ENCODE measurements at regions not wholly inside any gene's neighbourhood (a gene's known extent, or its start where the extent isn't known, plus 50 kb on each side); places are given as distances from the start of the nearest gene placed in this dataset.

GRCh38 chr20:12673352-12673751 lies 335.4 kb upstream of the SPTLC3 start:
- H3K4me2 ChIP-seq (ENCODE audit: low read length), result no peak overlapping the region
- no peak overlapping the region for H3K4me3 ChIP-seq (ENCODE audit: low read depth, low read length, poor library complexity, severe bottlenecking)

GRCh38 chr20:12677925-12678324 lies 330.8 kb upstream of the SPTLC3 start:
- Histone ChIP-seq H4K20me1 (ENCODE audit: insufficient read depth, low read length) (no peaks in the 10 kb centered on the region), H3K4me1 (ENCODE audit: insufficient read depth, low read length, severe bottlenecking) (no peaks in the 10 kb centered on the region), H3F3A (ENCODE audit: insufficient read depth, low read length) (no peaks in the 10 kb centered on the region), H3K36me3 (ENCODE audit: insufficient read depth, low read length) (no peaks in the 10 kb centered on the region), H3K79me2 (ENCODE audit: insufficient read depth, low read length) (no peaks in the 10 kb centered on the region), H3K9me2 (ENCODE audit: low read depth, low read length) (no peaks in the 10 kb centered on the region), H3K27ac (ENCODE audit: low read depth, low read length, poor library complexity, severe bottlenecking) (no peak overlapping the region), H2AFZ (ENCODE audit: low read length) (no peak overlapping the region), H3K9me3 (ENCODE audit: low read length) (no peaks in the 10 kb centered on the region), H3K4me3 (ENCODE audit: low read depth, low read length, poor library complexity, severe bottlenecking) (no peak overlapping the region), H3K9ac (ENCODE audit: low read length) (no peak overlapping the region), H3K4me2 (ENCODE audit: low read length) (no peak overlapping the region), H3K27me3 (ENCODE audit: insufficient read depth, low read length) (no peaks in the 10 kb centered on the region)
- TF ChIP-seq CTCF (IDR thresholded peaks at IDR 0.05; ENCODE audit: low read length) (no peak), EZH2 (IDR thresholded peaks at IDR 0.05; ENCODE audit: borderline replicate concordance, low read length) (no peak)

More at GRCh38 chr20:12673352-12673751, 335.4 kb upstream of the SPTLC3 start:
- H3K36me3 ChIP-seq (ENCODE audit: insufficient read depth, low read length), result no peaks in the 10 kb centered on the region
- no peaks in the 10 kb centered on the region for H3K79me2 ChIP-seq (ENCODE audit: insufficient read depth, low read length)
- H3K9me2 ChIP-seq (ENCODE audit: low read depth, low read length), result no peaks in the 10 kb centered on the region
- H3K27me3 ChIP-seq (ENCODE audit: insufficient read depth, low read length), result no peaks in the 10 kb centered on the region
- no peaks in the 10 kb centered on the region for H3K4me1 ChIP-seq (ENCODE audit: insufficient read depth, low read length, severe bottlenecking)
- H3F3A ChIP-seq (ENCODE audit: insufficient read depth, low read length), result no peaks in the 10 kb centered on the region
- no peaks in the 10 kb centered on the region for H4K20me1 ChIP-seq (ENCODE audit: insufficient read depth, low read length)
- no peak overlapping the region for H2AFZ ChIP-seq (ENCODE audit: low read length)
- no peak overlapping the region for H3K9ac ChIP-seq (ENCODE audit: low read length)
- H3K9me3 ChIP-seq (ENCODE audit: low read length), result no peaks in the 10 kb centered on the region
- H3K27ac ChIP-seq (ENCODE audit: low read depth, low read length, poor library complexity, severe bottlenecking), result no peak overlapping the region
- TF ChIP-seq EZH2 (IDR thresholded peaks at IDR 0.05; ENCODE audit: borderline replicate concordance, low read length) (no peak), CTCF (IDR thresholded peaks at IDR 0.05; ENCODE audit: low read length) (no peak)

GRCh38 chr20:12679447-12679846 lies 329.3 kb upstream of the SPTLC3 start:
- no peaks in the 10 kb centered on the region for H3K36me3 ChIP-seq (ENCODE audit: insufficient read depth, low read length)
- no peak for TF ChIP-seq CTCF (IDR thresholded peaks at IDR 0.05; ENCODE audit: low read length)
- no peak for TF ChIP-seq EZH2 (IDR thresholded peaks at IDR 0.05; ENCODE audit: borderline replicate concordance, low read length)
- no peaks in the 10 kb centered on the region for H3K9me2 ChIP-seq (ENCODE audit: low read depth, low read length)
- H3F3A ChIP-seq (ENCODE audit: insufficient read depth, low read length), result no peaks in the 10 kb centered on the region
- no peak overlapping the region for H3K4me3 ChIP-seq (ENCODE audit: low read depth, low read length, poor library complexity, severe bottlenecking)
- no peaks in the 10 kb centered on the region for H3K79me2 ChIP-seq (ENCODE audit: insufficient read depth, low read length)
- H4K20me1 ChIP-seq (ENCODE audit: insufficient read depth, low read length), result no peaks in the 10 kb centered on the region
- no peaks in the 10 kb centered on the region for H3K27me3 ChIP-seq (ENCODE audit: insufficient read depth, low read length)
- no peak overlapping the region for H3K27ac ChIP-seq (ENCODE audit: low read depth, low read length, poor library complexity, severe bottlenecking)
- no peaks in the 10 kb centered on the region for H3K9me3 ChIP-seq (ENCODE audit: low read length)
- H3K4me1 ChIP-seq (ENCODE audit: insufficient read depth, low read length, severe bottlenecking), result no peaks in the 10 kb centered on the region
- H3K9ac ChIP-seq (ENCODE audit: low read length), result no peak overlapping the region
- no peak overlapping the region for H3K4me2 ChIP-seq (ENCODE audit: low read length)
- no peak overlapping the region for H2AFZ ChIP-seq (ENCODE audit: low read length)
